HL-60/S4 treated with phorbol 12-myristate 13-acetate at 8.2 ng/mL for 4 days and 3 days (cell line): ENCODE measurements at regions not wholly inside any gene's neighbourhood (a gene's known extent, or its start where the extent isn't known, plus 50 kb on each side); places are given as distances from the start of the nearest gene placed in this dataset.
"Not testable (repeated sequence)": the region's sequence is repeated elsewhere in the genome, so short reads cannot be mapped to it uniquely, and the experiment has no call there.

ENCODE experiments used
- in situ Hi-C: fragments of 300-500 bp; cut with MboI; formaldehyde crosslinking; loops from 2 replicates; pipeline ENCODE4 v1.15.0; 2022; ENCODE audit warnings: low sequenced_read_pairs

- in situ Hi-C loops: no loop called here
Observed at GRCh38 chr2:236485519-236485918, 84.1 kb upstream of the ACKR3 start.

- in situ Hi-C loops: not testable (repeated sequence)
Observed at GRCh38 chr2:236489083-236489482, 80.5 kb upstream of the ACKR3 start.

DNA sequence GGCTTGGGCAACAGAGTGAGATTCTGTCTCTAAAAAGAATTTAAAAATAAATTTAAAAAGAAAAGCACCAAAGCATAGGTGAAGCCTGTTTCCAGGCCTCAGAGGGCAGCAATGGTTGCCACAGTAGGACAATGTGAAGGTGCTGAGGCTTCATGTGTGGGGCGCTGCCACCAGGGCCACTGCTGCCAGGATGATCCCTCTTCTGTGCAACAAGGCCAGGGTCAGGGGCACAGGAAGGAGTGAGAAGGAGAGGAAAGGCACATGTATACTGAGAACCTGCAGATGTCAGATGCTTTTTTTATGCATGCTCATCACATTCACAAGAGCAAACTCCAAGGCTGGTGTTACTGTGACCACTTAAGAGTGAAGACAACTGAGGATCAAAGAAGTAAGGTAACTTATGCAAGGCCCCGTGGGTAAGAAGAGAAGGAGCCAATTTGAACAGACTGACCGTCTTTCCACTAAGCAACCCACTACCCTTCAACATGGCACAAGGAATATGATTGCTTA, 79.7 kb upstream of the ACKR3 start:
- in situ Hi-C loops: no loop called here

DNA sequence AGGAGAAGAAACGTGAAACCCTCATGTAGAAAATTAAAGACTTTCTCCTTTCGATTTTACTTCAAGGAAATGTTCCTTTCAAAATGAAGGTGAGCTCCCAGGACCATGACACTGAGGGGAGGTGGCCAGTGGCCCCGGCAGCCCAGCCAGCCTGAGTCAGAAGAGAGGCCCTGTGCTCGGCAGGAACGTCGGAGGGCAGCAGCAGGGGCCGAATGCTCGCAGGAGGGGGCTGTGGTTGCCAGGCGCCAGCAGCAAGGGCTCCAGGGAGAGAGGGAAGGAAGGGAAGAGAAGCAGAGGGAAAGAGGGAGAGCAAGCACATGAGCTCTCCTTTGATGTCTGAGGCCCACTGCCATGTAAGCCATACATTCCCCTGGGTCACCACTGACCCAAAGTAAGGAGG, 73.3 kb upstream of the ACKR3 start:
- in situ Hi-C loops: no loop called here

GRCh38 chr2:236498369-236498768, 71.3 kb upstream of the ACKR3 start:
- in situ Hi-C loops: no loop called here

GRCh38 chr2:236499691-236500578, 69.7 kb upstream of the ACKR3 start:
- in situ Hi-C loops: loop anchor here (25.0 kb wide), 1 partner anchor 562 kb away; no protein-coding TSS in a partner anchor

- in situ Hi-C loops: loop anchor here (25.0 kb wide), 1 partner anchor 561 kb away; no protein-coding TSS in a partner anchor
Observed at GRCh38 chr2:236501026-236501425, 68.6 kb upstream of the ACKR3 start.

- in situ Hi-C loops: loop anchor here (25.0 kb wide), 1 partner anchor 561 kb away; no protein-coding TSS in a partner anchor
Observed at GRCh38 chr2:236501531-236501930, 68.1 kb upstream of the ACKR3 start.

GRCh38 chr2:236503100-236503499, 66.5 kb upstream of the ACKR3 start:
- in situ Hi-C loops: loop anchor here (25.0 kb wide), 1 partner anchor 559 kb away; no protein-coding TSS in a partner anchor

DNA sequence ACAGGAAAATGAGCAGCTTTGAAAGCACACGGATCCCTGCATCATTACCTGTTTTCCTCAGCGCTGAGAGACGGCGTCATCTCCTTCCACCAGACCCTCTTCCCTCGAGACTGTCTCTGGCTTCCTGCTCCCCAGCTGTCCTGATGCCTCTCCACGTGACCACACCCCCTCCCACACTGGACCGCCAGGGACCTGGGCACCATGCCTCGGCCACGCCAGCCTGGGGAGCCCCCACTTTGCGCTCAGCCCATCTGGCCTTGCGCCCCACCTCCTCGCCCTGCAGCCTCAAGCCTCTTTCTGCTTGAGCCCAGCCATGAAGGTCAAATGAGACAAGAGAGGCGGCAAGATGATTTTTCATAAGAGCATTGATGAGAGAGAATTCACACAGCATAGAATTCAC, 66.0 kb upstream of the ACKR3 start:
- in situ Hi-C loops: loop anchor here (25.0 kb wide), 1 partner anchor 559 kb away; no protein-coding TSS in a partner anchor

DNA sequence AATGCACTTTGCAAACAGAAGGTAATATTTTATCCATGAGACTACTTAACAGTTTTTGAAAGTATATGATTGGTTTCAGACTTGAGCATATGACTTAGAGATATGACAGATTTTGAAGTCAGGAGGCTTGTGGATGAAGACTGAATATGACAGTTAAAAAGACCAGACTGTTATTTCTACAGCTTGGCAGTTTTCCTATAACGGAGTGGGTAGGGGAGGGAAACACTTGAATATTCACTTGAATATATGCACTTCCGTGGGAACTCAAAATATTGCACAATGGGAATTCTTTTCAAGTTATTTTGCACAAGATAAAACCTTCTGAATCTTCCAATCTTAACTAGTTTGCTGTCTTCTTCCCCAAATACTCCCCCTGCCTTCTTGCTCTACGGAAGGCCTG, 64.6 kb upstream of the ACKR3 start:
- in situ Hi-C loops: loop anchor here (25.0 kb wide), 1 partner anchor 557 kb away; no protein-coding TSS in a partner anchor

GRCh38 chr2:236505648-236506047, 64.0 kb upstream of the ACKR3 start:
- in situ Hi-C loops: loop anchor here (25.0 kb wide), 1 partner anchor 557 kb away; no protein-coding TSS in a partner anchor

GRCh38 chr2:236507393-236508085, 62.1 kb upstream of the ACKR3 start:
- in situ Hi-C loops: loop anchor here (25.0 kb wide), 1 partner anchor 555 kb away; no protein-coding TSS in a partner anchor

DNA sequence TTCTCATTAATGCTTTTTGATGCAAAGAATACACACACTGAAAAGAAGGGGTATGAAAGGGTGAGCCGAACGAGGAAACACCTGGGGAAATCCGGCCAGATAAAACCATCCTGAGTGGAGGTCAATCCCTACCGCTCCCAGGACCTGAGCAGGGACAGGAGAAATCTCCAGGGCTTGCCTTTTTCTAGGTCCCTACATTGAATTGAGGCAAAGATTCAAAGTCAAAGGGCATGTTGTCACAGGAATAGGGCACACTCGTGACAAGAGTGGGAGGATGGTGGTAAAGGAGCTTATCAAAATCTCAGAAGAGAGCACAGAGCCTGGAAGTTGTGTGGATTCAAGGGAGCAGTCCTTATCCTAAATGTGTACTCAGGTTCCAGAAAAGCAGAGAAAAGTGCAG, 61.2 kb upstream of the ACKR3 start:
- in situ Hi-C loops: loop anchor here (25.0 kb wide), 1 partner anchor 554 kb away; no protein-coding TSS in a partner anchor

GRCh38 chr2:236510034-236510433, 59.6 kb upstream of the ACKR3 start:
- in situ Hi-C loops: loop anchor here (25.0 kb wide), 1 partner anchor 552 kb away; no protein-coding TSS in a partner anchor

DNA sequence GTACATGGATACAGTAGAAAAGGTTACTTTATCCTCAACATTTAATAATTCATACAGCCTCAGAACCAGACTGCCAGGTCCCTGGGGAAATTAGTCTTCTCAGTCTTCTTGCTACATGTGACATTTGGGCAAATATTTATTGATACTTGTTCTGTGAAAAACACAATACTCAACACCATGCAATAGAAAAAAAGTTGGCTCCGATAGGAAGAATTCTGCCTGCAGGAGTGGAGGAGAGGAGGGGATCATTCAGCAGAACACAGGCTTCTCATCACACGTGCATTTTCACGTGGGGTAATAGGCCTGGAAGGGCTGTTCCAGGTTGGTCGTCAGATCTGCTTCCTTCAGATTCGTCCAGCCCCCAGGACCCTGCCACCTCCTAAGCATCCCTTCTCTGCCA, 58.4 kb upstream of the ACKR3 start:
- in situ Hi-C loops: loop anchor here (25.0 kb wide), 1 partner anchor 551 kb away; no protein-coding TSS in a partner anchor

- in situ Hi-C loops: loop anchor here (25.0 kb wide), 1 partner anchor 550 kb away; no protein-coding TSS in a partner anchor
Observed at GRCh38 chr2:236512267-236512666, 57.4 kb upstream of the ACKR3 start.

DNA sequence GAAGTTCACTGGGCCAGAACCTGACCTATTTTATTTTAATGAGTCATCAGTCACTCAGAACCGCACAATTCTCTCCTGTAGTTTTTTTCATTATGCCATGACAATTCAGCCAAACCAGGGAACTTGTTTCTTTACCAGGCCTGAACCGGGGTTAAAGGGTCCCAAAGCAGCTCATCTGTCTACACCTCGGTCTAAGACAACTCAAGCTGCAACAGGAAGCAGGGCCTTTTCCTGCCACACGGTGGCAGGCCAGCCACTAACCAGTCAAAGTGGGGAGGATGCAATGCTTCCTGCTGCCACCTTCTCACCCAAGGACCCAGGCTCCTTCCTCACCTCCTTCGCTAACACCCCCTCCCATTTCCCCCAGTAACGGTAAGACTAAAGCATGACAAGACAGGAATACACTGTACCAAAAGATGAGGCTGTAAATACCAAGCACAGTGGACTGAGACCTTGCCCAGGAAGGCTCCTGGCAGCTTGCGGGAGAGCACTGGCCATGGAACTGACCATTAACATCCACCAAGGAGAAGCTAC, 56.7 kb upstream of the ACKR3 start:
- in situ Hi-C loops: loop anchor here (25.0 kb wide), 1 partner anchor 549 kb away; no protein-coding TSS in a partner anchor

GRCh38 chr2:236513956-236514355, 55.7 kb upstream of the ACKR3 start:
- in situ Hi-C loops: loop anchor here (25.0 kb wide), 1 partner anchor 548 kb away; no protein-coding TSS in a partner anchor

DNA sequence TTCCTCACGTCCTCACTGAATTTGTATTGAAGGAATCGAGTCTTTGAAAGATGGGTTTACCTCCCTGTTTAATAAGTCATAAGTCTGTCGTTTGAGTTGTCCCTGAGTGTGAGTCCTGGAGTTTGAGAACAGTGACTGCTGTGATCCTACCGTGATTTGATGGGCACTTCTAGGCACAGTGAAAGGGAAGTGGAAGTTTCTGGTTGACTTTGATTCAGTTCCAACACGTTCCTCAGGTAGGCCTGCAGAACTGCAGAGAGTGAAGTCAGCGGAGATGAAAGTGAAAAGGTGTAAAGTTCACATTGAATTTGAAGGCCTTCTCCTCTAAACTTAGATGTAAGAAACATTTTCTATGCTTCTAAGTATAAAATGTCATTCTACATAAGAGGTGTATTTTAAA, 52.9 kb upstream of the ACKR3 start:
- in situ Hi-C loops: loop anchor here (25.0 kb wide), 1 partner anchor 546 kb away; no protein-coding TSS in a partner anchor
